GM10266 (cell line): ENCODE measurements at regions not wholly inside any gene's neighbourhood (a gene's known extent, or its start where the extent isn't known, plus 50 kb on each side); places are given as distances from the start of the nearest gene placed in this dataset.

Experiments
- DNase-seq: peaks from one replicate; pipeline ENCODE4 v3.0.0; 2012; ENCODE audit errors: extremely low spot score
- CTCF ChIP-seq: IDR thresholded peaks from 2 replicates; pipeline ENCODE4 v1.5.1; 2012; ENCODE audit warnings: mild to moderate bottlenecking, low read depth; ENCODE audit not compliant: control insufficient read depth, insufficient read depth; ENCODE audit errors: missing control alignments

DNA sequence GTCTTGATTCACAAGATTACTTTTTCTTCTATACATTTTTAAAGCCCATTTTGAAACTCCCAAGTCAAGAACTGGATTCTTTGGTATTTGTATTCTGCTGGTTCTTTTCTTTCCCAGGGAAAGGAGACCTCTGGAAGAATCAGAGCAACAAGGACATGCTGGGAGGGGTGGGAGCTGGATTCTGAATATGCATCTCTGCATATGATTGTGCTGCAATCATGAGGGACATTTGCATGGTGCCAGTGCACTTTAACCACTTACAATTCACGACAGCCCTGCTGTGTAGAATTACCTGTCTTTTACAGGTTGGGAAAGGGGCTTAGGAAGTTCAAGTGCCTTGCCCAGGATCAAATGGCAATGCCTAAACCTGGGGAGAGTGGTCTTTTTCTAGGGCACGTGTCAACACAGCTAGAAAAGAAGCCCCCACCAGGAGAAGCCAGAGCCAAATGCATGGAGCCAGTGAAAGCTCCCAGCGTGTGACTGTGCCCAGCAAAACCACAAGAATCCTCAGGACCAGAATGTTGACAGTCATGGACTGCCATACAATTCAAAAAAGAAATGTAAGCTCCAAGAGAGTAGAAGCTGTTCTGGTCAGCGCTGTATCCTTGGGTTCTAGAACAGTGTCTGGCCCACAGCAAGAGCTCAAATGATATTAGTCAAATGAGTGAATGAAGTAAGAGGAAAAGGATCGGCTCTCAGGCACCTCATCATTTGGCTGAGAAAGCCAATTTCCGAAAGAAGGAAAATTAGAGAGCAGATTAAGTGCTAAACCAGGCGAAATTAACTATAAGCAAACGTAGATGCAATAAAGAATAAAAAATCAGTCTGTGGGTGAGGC lies 84.5 kb upstream of the MEF2A start:
- DNase-seq: no peak

DNA sequence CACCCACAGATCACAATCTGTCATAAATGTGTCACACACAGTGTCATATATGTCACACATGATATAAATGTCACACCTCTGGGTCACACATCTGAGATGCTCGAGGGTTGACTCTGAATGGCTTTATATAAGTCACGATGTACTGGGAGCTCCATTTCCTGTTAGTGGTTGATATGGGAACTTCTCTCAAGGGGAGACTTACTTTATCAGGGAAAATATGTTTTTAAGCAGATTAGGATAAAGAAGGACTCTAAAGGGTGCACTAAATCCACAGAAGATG lies 83.9 kb upstream of the MEF2A start:
- DNase-seq: no peak
- no peak for TF ChIP-seq CTCF

More for the DNA sequence above, 84.5 kb upstream of the MEF2A start:
- TF ChIP-seq CTCF: no peak

GRCh38 chr15:99482993-99483392 lies 82.8 kb upstream of the MEF2A start:
- DNase-seq: no peak
- TF ChIP-seq CTCF: no peak

DNA sequence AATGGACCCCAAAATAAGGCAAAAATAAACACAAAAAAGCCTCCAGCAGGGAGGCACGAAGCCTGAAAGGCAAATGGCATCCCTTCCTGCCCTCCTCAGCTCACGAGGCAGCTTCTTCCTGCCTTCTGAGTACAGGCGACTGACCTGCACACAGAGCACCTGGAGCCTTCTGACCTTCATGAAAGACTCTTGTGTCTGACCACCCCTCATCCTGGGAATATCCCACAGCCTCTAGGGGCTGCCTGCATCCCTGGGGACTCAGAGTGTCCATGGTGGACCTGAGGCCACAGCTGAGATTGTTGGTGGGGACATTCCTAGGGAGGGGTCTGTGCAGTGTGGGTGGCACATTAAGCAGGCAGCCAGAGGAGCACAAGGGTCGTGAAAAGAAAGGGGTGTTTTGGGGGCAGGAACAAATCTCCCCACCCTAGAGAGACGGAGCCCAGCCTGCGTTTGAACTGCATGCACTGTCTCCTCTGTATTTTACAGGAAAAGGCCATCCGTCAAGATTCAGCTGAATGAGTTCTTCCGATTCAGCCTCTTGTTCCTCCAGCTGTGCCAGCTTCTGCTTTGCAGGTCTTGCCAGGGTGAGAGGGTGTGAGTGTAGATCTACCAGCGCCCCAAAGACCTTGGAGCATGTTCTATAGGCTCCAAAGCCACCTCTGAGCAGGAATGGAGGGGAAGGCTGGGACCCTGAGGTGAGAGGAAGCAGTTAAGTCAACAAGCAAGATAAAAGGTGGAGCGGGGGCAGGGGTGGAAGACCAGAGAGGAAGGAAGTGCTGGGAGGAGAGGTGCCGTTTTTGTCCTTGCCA lies 80.4 kb upstream of the MEF2A start:
- TF ChIP-seq CTCF: no peak
- DNase-seq: no peak

- DNase-seq: no peak
- no peak for TF ChIP-seq CTCF
These were observed 79.8 kb upstream of the MEF2A start for GRCh38 chr15:99485992-99486370.

DNA sequence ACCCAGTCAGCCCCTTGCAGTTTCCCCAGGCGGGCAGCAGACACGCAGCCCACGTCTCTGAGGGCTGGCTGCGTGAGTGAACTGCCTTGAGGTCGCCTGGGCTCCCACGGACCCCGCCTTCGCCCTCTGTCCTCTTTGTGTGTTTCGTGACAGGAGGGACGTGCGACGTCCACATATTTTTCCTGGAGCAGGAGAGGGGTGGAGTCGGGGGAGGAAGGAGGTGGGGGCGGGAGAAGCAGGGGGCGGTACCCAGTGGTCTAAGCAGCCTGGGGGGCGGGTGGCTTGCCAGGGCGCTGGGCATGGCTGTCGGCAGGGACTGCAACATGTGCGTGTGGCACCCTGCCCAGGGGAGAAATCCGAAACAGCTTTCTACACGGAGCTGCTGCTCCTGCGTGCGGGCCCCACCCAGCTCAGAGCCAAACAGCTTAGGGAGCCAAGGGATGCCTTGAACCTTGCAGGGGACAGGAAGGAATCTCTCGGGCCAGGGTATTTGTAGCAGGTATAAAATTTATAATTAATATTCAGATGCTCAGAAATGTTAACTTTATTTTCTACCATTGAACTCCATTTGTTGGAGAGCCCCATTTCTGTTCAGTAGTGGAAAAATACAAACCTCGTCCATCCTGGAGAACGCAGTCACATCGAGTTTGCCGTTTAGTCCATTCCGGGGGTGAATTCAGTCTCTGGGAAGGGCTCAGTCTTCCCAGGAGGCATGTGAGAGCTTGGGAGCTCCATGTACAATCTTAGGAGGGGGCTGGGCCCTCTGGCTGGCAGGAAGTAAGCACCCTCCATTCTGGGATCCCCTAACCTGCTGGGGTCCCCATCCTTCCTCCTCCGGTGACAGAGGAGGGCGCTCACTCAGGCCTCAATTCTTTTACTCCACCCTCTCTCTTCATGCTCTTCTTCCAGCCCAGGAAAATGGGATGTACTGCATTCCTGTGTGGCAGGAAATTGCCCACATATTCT lies 79.1 kb upstream of the MEF2A start:
- no peak for DNase-seq
- no peak for TF ChIP-seq CTCF

DNA sequence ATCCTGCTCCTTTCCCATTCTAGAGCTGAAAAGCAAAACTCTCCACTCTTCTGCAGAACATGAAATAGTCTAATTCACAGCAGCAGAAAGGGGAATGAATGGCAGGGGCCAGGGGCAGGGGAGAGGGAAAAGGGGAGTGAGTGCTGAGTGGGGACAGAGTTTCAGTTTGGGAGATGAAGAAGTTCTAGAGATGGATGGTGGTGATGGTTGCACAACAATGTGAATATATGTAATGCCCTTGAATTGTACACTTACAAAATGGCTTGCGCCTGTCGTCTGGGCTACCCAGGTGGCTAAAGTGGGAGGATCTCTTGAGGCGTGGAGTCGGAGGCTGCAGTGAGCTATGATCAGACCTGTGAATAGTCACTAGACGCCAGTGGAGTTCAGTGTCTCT lies 78.5 kb upstream of the MEF2A start:
- no peak for DNase-seq
- TF ChIP-seq CTCF: no peak
